Tibial artery (tissue), 4 donors: ENCODE measurements at regions not wholly inside any gene's neighbourhood (a gene's known extent, or its start where the extent isn't known, plus 50 kb on each side); places are given as distances from the start of the nearest gene placed in this dataset.

Experiments
- DNase-seq, 2 donors: peaks; one replicate each; pipeline ENCODE4 v3.0.0-alpha.2; 2019
- H3K27ac ChIP-seq, 2 donors: fragments of 200-600 bp; sonication (generic) in 1 of 2; 1 replicate in 1 of 2; 2 replicates in 1 of 2; pipeline ENCODE4 v1.5.1; 2018 to 2019; ENCODE audit warnings: mild to moderate bottlenecking in 1 of 2
- H3K27me3 ChIP-seq, 2 donors: fragments of 200-600 bp; sonication (generic) in 1 of 2; one replicate each; pipeline versions ENCODE4 v1.5.1 to v1.6.0; 2016 to 2019
- H3K36me3 ChIP-seq, 3 donors: fragments of 200-600 bp; sonication (generic) in 2 of 3; one replicate each; pipeline ENCODE4 v1.5.1; 2016 to 2019; ENCODE audit warnings: mild to moderate bottlenecking in 2 of 3
- H3K4me1 ChIP-seq, 4 donors: fragments of 200-600 bp; sonication (generic) in 2 of 4; 1 replicate in 3 of 4; 2 replicates in 1 of 4; pipeline ENCODE4 v1.5.1; 2016 to 2019
- H3K4me3 ChIP-seq, 2 donors: fragments of 200-600 bp; sonication (generic) in 1 of 2; 1 replicate in 1 of 2; 2 replicates in 1 of 2; pipeline ENCODE4 v1.5.1; 2018 to 2019; ENCODE audit warnings: mild to moderate bottlenecking in 2 of 2
- H3K9me3 ChIP-seq, 3 donors: fragments of 200-600 bp; sonication (generic) in 1 of 3; one replicate each; pipeline ENCODE4 v1.5.1; 2016 to 2019
- CTCF ChIP-seq, 2 experiments: fragments of 200-600 bp in 1 of 2; fragments of 450-650 bp in 1 of 2; IDR thresholded peaks; one replicate each; pipeline ENCODE4 v1.5.1; 2017 to 2019; ENCODE audit warnings: antibody characterized with exemption in 2 of 2, mild to moderate bottlenecking in 1 of 2, moderate library complexity in 1 of 2
- intact Hi-C: fragments of 100-400 bp; cut with DNase I; formaldehyde crosslinking; loops from one replicate; pipeline ENCODE4 v1.15.0; 2023; ENCODE audit warnings: low total_unique reads

GRCh38 chr13:99044764-99045163, 66.9 kb upstream of the DOCK9 start:
- no peak overlapping the region for H3K4me3 ChIP-seq
- no peak for TF ChIP-seq CTCF (IDR thresholded peaks at IDR 0.05)
- intact Hi-C loops, result no loop called here
- DNase-seq, result no peak
- H3K27me3 ChIP-seq, result no peaks in the 10 kb centered on the region
- H3K4me1 ChIP-seq, result peaks cover 0 to 20% (median 3%) of the 10 kb centered on the region in 4 donors
- H3K9me3 ChIP-seq, result no peaks in the 10 kb centered on the region
- no peaks in the 10 kb centered on the region for H3K36me3 ChIP-seq
- no peak overlapping the region for H3K27ac ChIP-seq

GRCh38 chr13:99045396-99045795, 67.5 kb upstream of the DOCK9 start:
- TF ChIP-seq CTCF (IDR thresholded peaks at IDR 0.05), result no peak
- DNase-seq, result no peak
- Histone ChIP-seq H3K4me1 (peaks cover 0 to 19% (median 3%) of the 10 kb centered on the region in 4 donors), H3K27ac (no peak overlapping the region), H3K9me3 (no peaks in the 10 kb centered on the region), H3K4me3 (no peak overlapping the region), H3K36me3 (no peaks in the 10 kb centered on the region), H3K27me3 (no peaks in the 10 kb centered on the region)
- intact Hi-C loops, result no loop called here

GRCh38 chr13:99046851-99047250, 69.0 kb upstream of the DOCK9 start:
- intact Hi-C loops, result no loop called here
- H3K9me3 ChIP-seq, result no peaks in the 10 kb centered on the region
- no peaks in the 10 kb centered on the region for H3K27me3 ChIP-seq
- H3K27ac ChIP-seq, result no peak overlapping the region
- no peak for DNase-seq
- no peak for TF ChIP-seq CTCF (IDR thresholded peaks at IDR 0.05)
- no peaks in the 10 kb centered on the region for H3K36me3 ChIP-seq
- no peak overlapping the region for H3K4me3 ChIP-seq
- H3K4me1 ChIP-seq, result peaks cover 0 to 11% (median 0%) of the 10 kb centered on the region in 4 donors

- H3K4me3 ChIP-seq, result no peak overlapping the region
- no peaks in the 10 kb centered on the region for H3K27me3 ChIP-seq
- no peaks in the 10 kb centered on the region for H3K9me3 ChIP-seq
- no peak overlapping the region for H3K27ac ChIP-seq
- TF ChIP-seq CTCF (IDR thresholded peaks at IDR 0.05), result no peak
- H3K4me1 ChIP-seq, result peaks cover 0 to 5% (median 0%) of the 10 kb centered on the region in 4 donors
- intact Hi-C loops, result no loop called here
- H3K36me3 ChIP-seq, result no peaks in the 10 kb centered on the region
- DNase-seq, result no peak
Observed at GRCh38 chr13:99050983-99051488, 73.2 kb upstream of the DOCK9 start.

GRCh38 chr13:99051768-99052455, 74.0 kb upstream of the DOCK9 start:
- Histone ChIP-seq H3K27me3 (no peaks in the 10 kb centered on the region), H3K27ac (no peak overlapping the region), H3K9me3 (no peaks in the 10 kb centered on the region), H3K4me1 (peaks cover 0 to 6% (median 6%) of the 10 kb centered on the region in 4 donors), H3K4me3 (no peak overlapping the region), H3K36me3 (no peaks in the 10 kb centered on the region)
- intact Hi-C loops, result no loop called here
- no peak for DNase-seq
- TF ChIP-seq CTCF (IDR thresholded peaks at IDR 0.05), result no peak
